ENCODE measurements at regions not wholly inside any gene's neighbourhood (a gene's known extent, or its start where the extent isn't known, plus 50 kb on each side); places are given as distances from the start of the nearest gene placed in this dataset.

- no peak overlapping the region for H2BK5ac ChIP-seq (ENCODE audit: low read depth, low read length, poor library complexity, severe bottlenecking)
- H3K14ac ChIP-seq (ENCODE audit: low read length in 2 of 2): no peak overlapping the region
- H3K18ac ChIP-seq (ENCODE audit: low read depth in 1 of 2, low read length in 2 of 2): no peak overlapping the region
- H2AFZ ChIP-seq (ENCODE audit: low read depth, low read length): no peak overlapping the region
- no peak overlapping the region for H2BK120ac ChIP-seq (ENCODE audit: low read depth, low read length)
- H3K27ac ChIP-seq (ENCODE audit: low read length, poor library complexity, severe bottlenecking): no peak overlapping the region
- no peak overlapping the region for H3K4me3 ChIP-seq (ENCODE audit: insufficient read depth in 1 of 2, low read depth in 1 of 2, low read length in 2 of 2)
- no peak overlapping the region for H3K9ac ChIP-seq (ENCODE audit: low read length)
- H3K27me3 ChIP-seq (ENCODE audit: control insufficient read depth in 1 of 2, insufficient read depth in 1 of 2, low read length in 2 of 2): no peaks in the 10 kb centered on the region
- WGBS: 88% methylated on average over 1 of the region's 1 CpG
- no peak overlapping the region for H2BK15ac ChIP-seq (ENCODE audit: low read depth, poor library complexity, severe bottlenecking)
- no peak overlapping the region for H3K23ac ChIP-seq (ENCODE audit: low read length in 2 of 2)
- no peak overlapping the region for H2AK5ac ChIP-seq (ENCODE audit: low read length, severe bottlenecking)
- no peak overlapping the region for H4K8ac ChIP-seq (ENCODE audit: low read length)
- H3K9me3 ChIP-seq (ENCODE audit: control insufficient read depth, low read length): no peaks in the 10 kb centered on the region
- no peak overlapping the region for H3K4me2 ChIP-seq (ENCODE audit: low read length, poor library complexity, severe bottlenecking)
- no peak for DNase-seq
- no peak overlapping the region for H4K91ac ChIP-seq (ENCODE audit: low read length)
- no peaks in the 10 kb centered on the region for H3K4me1 ChIP-seq (ENCODE audit: control insufficient read depth, insufficient read depth, low read depth, low read length)
- no peak overlapping the region for H2BK12ac ChIP-seq (ENCODE audit: low read length in 2 of 2)
- H3K4ac ChIP-seq (ENCODE audit: low read depth in 1 of 2, low read length in 2 of 2): no peak overlapping the region
- H3K79me1 ChIP-seq (replicated peaks; ENCODE audit: low read length, poor library complexity, severe bottlenecking): no peaks in the 10 kb centered on the region
- H3K36me3 ChIP-seq (ENCODE audit: control insufficient read depth in 1 of 2, insufficient read depth in 2 of 2, low read depth in 1 of 2, low read length in 2 of 2): no peaks in the 10 kb centered on the region
Observed at GRCh38 chr3:4011166-4011565, 211.9 kb downstream of the LRRN1 start.

- no peaks in the 10 kb centered on the region for H3K36me3 ChIP-seq (ENCODE audit: control insufficient read depth in 1 of 2, insufficient read depth in 2 of 2, low read depth in 1 of 2, low read length in 2 of 2)
- no peak overlapping the region for H2AFZ ChIP-seq (ENCODE audit: low read depth, low read length)
- 84% methylated on average over 2 of the region's 2 CpGs for WGBS
- H2BK5ac ChIP-seq (ENCODE audit: low read depth, low read length, poor library complexity, severe bottlenecking): no peak overlapping the region
- H3K4ac ChIP-seq (ENCODE audit: low read depth in 1 of 2, low read length in 2 of 2): no peak overlapping the region
- no peak for DNase-seq
- H3K27ac ChIP-seq (ENCODE audit: low read length, poor library complexity, severe bottlenecking): no peak overlapping the region
- H3K4me3 ChIP-seq (ENCODE audit: insufficient read depth in 1 of 2, low read depth in 1 of 2, low read length in 2 of 2): no peak overlapping the region
- no peak overlapping the region for H3K9ac ChIP-seq (ENCODE audit: low read length)
- no peaks in the 10 kb centered on the region for H3K27me3 ChIP-seq (ENCODE audit: control insufficient read depth in 1 of 2, insufficient read depth in 1 of 2, low read length in 2 of 2)
- H3K4me1 ChIP-seq (ENCODE audit: control insufficient read depth, insufficient read depth, low read depth, low read length): no peaks in the 10 kb centered on the region
- no peak overlapping the region for H2BK15ac ChIP-seq (ENCODE audit: low read depth, poor library complexity, severe bottlenecking)
- H4K91ac ChIP-seq (ENCODE audit: low read length): no peak overlapping the region
- no peaks in the 10 kb centered on the region for H3K79me1 ChIP-seq (replicated peaks; ENCODE audit: low read length, poor library complexity, severe bottlenecking)
- no peak overlapping the region for H4K8ac ChIP-seq (ENCODE audit: low read length)
- no peak overlapping the region for H2BK120ac ChIP-seq (ENCODE audit: low read depth, low read length)
- no peak overlapping the region for H2BK12ac ChIP-seq (ENCODE audit: low read length in 2 of 2)
- no peak overlapping the region for H3K23ac ChIP-seq (ENCODE audit: low read length in 2 of 2)
- H3K14ac ChIP-seq (ENCODE audit: low read length in 2 of 2): no peak overlapping the region
- no peak overlapping the region for H3K18ac ChIP-seq (ENCODE audit: low read depth in 1 of 2, low read length in 2 of 2)
- no peak overlapping the region for H2AK5ac ChIP-seq (ENCODE audit: low read length, severe bottlenecking)
- peaks cover 15% of the 10 kb centered on the region for H3K9me3 ChIP-seq (ENCODE audit: control insufficient read depth, low read length)
- no peak overlapping the region for H3K4me2 ChIP-seq (ENCODE audit: low read length, poor library complexity, severe bottlenecking)
Observed at GRCh38 chr3:4015426-4015825, 216.2 kb downstream of the LRRN1 start.

GRCh38 chr3:4019501-4019900, 220.3 kb downstream of the LRRN1 start:
- Histone ChIP-seq H3K4me2 (ENCODE audit: low read length, poor library complexity, severe bottlenecking) (no peak overlapping the region), H3K14ac (ENCODE audit: low read length in 2 of 2) (no peak overlapping the region), H2BK5ac (ENCODE audit: low read depth, low read length, poor library complexity, severe bottlenecking) (no peak overlapping the region), H2AFZ (ENCODE audit: low read depth, low read length) (no peak overlapping the region), H3K27me3 (ENCODE audit: control insufficient read depth in 1 of 2, insufficient read depth in 1 of 2, low read length in 2 of 2) (no peaks in the 10 kb centered on the region), H2BK15ac (ENCODE audit: low read depth, poor library complexity, severe bottlenecking) (no peak overlapping the region), H2AK5ac (ENCODE audit: low read length, severe bottlenecking) (no peak overlapping the region), H4K8ac (ENCODE audit: low read length) (no peak overlapping the region), H4K91ac (ENCODE audit: low read length) (no peak overlapping the region), H3K4me3 (ENCODE audit: insufficient read depth in 1 of 2, low read depth in 1 of 2, low read length in 2 of 2) (no peak overlapping the region), H3K27ac (ENCODE audit: low read length, poor library complexity, severe bottlenecking) (no peak overlapping the region), H2BK120ac (ENCODE audit: low read depth, low read length) (no peak overlapping the region), H3K9me3 (ENCODE audit: control insufficient read depth, low read length) (peaks cover 15% of the 10 kb centered on the region), H3K4ac (ENCODE audit: low read depth in 1 of 2, low read length in 2 of 2) (no peak overlapping the region), H3K23ac (ENCODE audit: low read length in 2 of 2) (no peak overlapping the region), H3K9ac (ENCODE audit: low read length) (no peak overlapping the region), H3K4me1 (ENCODE audit: control insufficient read depth, insufficient read depth, low read depth, low read length) (no peaks in the 10 kb centered on the region), H3K36me3 (ENCODE audit: control insufficient read depth in 1 of 2, insufficient read depth in 2 of 2, low read depth in 1 of 2, low read length in 2 of 2) (no peaks in the 10 kb centered on the region), H3K79me1 (replicated peaks; ENCODE audit: low read length, poor library complexity, severe bottlenecking) (no peaks in the 10 kb centered on the region), H3K18ac (ENCODE audit: low read depth in 1 of 2, low read length in 2 of 2) (no peak overlapping the region), H2BK12ac (ENCODE audit: low read length in 2 of 2) (no peak overlapping the region)
- WGBS: 89% methylated on average over 1 of the region's 1 CpG
- no peak for DNase-seq

- Histone ChIP-seq H2AFZ (ENCODE audit: low read depth, low read length) (no peak overlapping the region), H4K8ac (ENCODE audit: low read length) (no peak overlapping the region), H3K79me1 (replicated peaks; ENCODE audit: low read length, poor library complexity, severe bottlenecking) (no peaks in the 10 kb centered on the region), H3K14ac (ENCODE audit: low read length in 2 of 2) (no peak overlapping the region), H2BK12ac (ENCODE audit: low read length in 2 of 2) (no peak overlapping the region), H3K9me3 (ENCODE audit: control insufficient read depth, low read length) (peaks cover 15% of the 10 kb centered on the region), H3K27ac (ENCODE audit: low read length, poor library complexity, severe bottlenecking) (no peak overlapping the region), H3K9ac (ENCODE audit: low read length) (no peak overlapping the region), H2AK5ac (ENCODE audit: low read length, severe bottlenecking) (no peak overlapping the region), H2BK15ac (ENCODE audit: low read depth, poor library complexity, severe bottlenecking) (no peak overlapping the region), H2BK120ac (ENCODE audit: low read depth, low read length) (no peak overlapping the region), H3K4me2 (ENCODE audit: low read length, poor library complexity, severe bottlenecking) (no peak overlapping the region), H3K4ac (ENCODE audit: low read depth in 1 of 2, low read length in 2 of 2) (no peak overlapping the region), H2BK5ac (ENCODE audit: low read depth, low read length, poor library complexity, severe bottlenecking) (no peak overlapping the region), H3K36me3 (ENCODE audit: control insufficient read depth in 1 of 2, insufficient read depth in 2 of 2, low read depth in 1 of 2, low read length in 2 of 2) (no peaks in the 10 kb centered on the region), H3K4me1 (ENCODE audit: control insufficient read depth, insufficient read depth, low read depth, low read length) (no peaks in the 10 kb centered on the region), H3K18ac (ENCODE audit: low read depth in 1 of 2, low read length in 2 of 2) (no peak overlapping the region), H3K27me3 (ENCODE audit: control insufficient read depth in 1 of 2, insufficient read depth in 1 of 2, low read length in 2 of 2) (no peaks in the 10 kb centered on the region), H4K91ac (ENCODE audit: low read length) (no peak overlapping the region), H3K23ac (ENCODE audit: low read length in 2 of 2) (no peak overlapping the region), H3K4me3 (ENCODE audit: insufficient read depth in 1 of 2, low read depth in 1 of 2, low read length in 2 of 2) (no peak overlapping the region)
- 0% methylated on average over 1 of the region's 1 CpG for WGBS
- no peak for DNase-seq
Observed at GRCh38 chr3:4021162-4021561, 221.9 kb downstream of the LRRN1 start.

Measured in mesenchymal stem cell (in vitro differentiated cells and primary cell).